Endothelial cell of umbilical vein (primary cell): ENCODE measurements at regions not wholly inside any gene's neighbourhood (a gene's known extent, or its start where the extent isn't known, plus 50 kb on each side); places are given as distances from the start of the nearest gene placed in this dataset.

Experiments
- BruUV-seq: library from RNA; stranded (reverse); fragments of 400-500 nt; replicated peaks from 2 replicates; lab custom pipeline; 2021; lab: Mats Ljungman, UMichigan
- CTCF ChIA-PET: fragments of 300-600, 350-600 bp; sonication (Branson Sonifier 250); formaldehyde crosslinking; loops from one replicate; lab custom pipeline; 2021; ENCODE audit warnings: antibody characterized with exemption, inconsistent platforms; lab: Charles Lee
- POLR2A ChIA-PET: fragments of 300-600, 350-600 bp; sonication (Branson Sonifier 250); formaldehyde crosslinking; loops from one replicate; lab custom pipeline; 2021; ENCODE audit warnings: antibody characterized with exemption, inconsistent platforms; lab: Charles Lee
- DNase-seq: peaks from one replicate; pipeline ENCODE4 v3.0.0-alpha.2; 2011; ENCODE audit warnings: low read depth, low spot score
- FAIRE-seq: peaks from 2 replicates; lab custom pipeline; 2011; peaks lifted over from hg19 to GRCh38; lab: Jason Lieb, UNC
- H2AFZ ChIP-seq: 2 replicates; pipeline ENCODE4 v1.6.0; 2012; ENCODE audit warnings: low read depth, low read length, control low read depth, inconsistent platforms
- H3K27ac ChIP-seq: 2 replicates; pipeline ENCODE4 v1.5.1; 2011; ENCODE audit warnings: low read depth, mild to moderate bottlenecking, control low read depth, low read length, moderate library complexity; ENCODE audit not compliant: insufficient read depth
- H3K27me3 ChIP-seq, 2 experiments: 2 replicates each; pipeline versions ENCODE4 v1.6.0 to v1.6.1; 2011; ENCODE audit warnings: low read length in 2 of 2, mixed read lengths in 1 of 2; ENCODE audit not compliant: control insufficient read depth in 2 of 2, insufficient read depth in 2 of 2
- H3K36me3 ChIP-seq, 2 experiments: 2 replicates in 1 of 2; 3 replicates in 1 of 2; pipeline ENCODE4 v1.5.1; 2011; ENCODE audit warnings: low read length in 2 of 2, mild to moderate bottlenecking in 1 of 2, moderate library complexity in 1 of 2; ENCODE audit not compliant: control insufficient read depth in 2 of 2, insufficient read depth in 2 of 2; ENCODE audit errors: extremely low read depth in 1 of 2
- H3K4me1 ChIP-seq: 3 replicates; pipeline ENCODE4 v1.5.1; 2011; ENCODE audit warnings: mild to moderate bottlenecking, low read length; ENCODE audit not compliant: control insufficient read depth, insufficient read depth; ENCODE audit errors: extremely low read depth
- H3K4me2 ChIP-seq: 2 replicates; pipeline ENCODE4 v1.6.1; 2011; ENCODE audit warnings: low read length, control low read depth, mixed read lengths; ENCODE audit not compliant: insufficient read depth
- H3K4me3 ChIP-seq, 3 experiments: fragments of 200-600 bp in 1 of 3; sonication (generic), shearing (Covaris generic) in 1 of 3; replicated peaks in 1 of 3; 2 replicates each; pipeline ENCODE4 v1.5.1; 2011 to 2016; ENCODE audit warnings: control low read depth in 3 of 3, low read length in 3 of 3, mild to moderate bottlenecking in 2 of 3, inconsistent platforms in 1 of 3, low read depth in 1 of 3, moderate library complexity in 1 of 3; ENCODE audit not compliant: insufficient read depth in 1 of 3
- H3K79me2 ChIP-seq: 2 replicates; pipeline ENCODE4 v1.6.0; 2012; ENCODE audit warnings: low read length, inconsistent platforms; ENCODE audit not compliant: control insufficient read depth, insufficient read depth
- H3K9ac ChIP-seq: replicated peaks from 2 replicates; pipeline ENCODE3; 2011; ENCODE audit warnings: low read length, control low read depth; ENCODE audit not compliant: insufficient read depth; ENCODE audit errors: extremely low read depth
- H3K9me1 ChIP-seq: replicated peaks from 3 replicates; pipeline ENCODE4 v1.6.0; 2011; ENCODE audit warnings: mild to moderate bottlenecking, low read length; ENCODE audit not compliant: control insufficient read depth, insufficient read depth; ENCODE audit errors: extremely low read depth
- H3K9me3 ChIP-seq: replicated peaks from 2 replicates; pipeline ENCODE4 v1.5.1; 2012; ENCODE audit warnings: low read length, inconsistent platforms; ENCODE audit not compliant: control insufficient read depth, insufficient read depth
- H4K20me1 ChIP-seq: replicated peaks from 2 replicates; pipeline ENCODE3; 2011; ENCODE audit warnings: mild to moderate bottlenecking, low read length; ENCODE audit not compliant: control insufficient read depth, insufficient read depth; ENCODE audit errors: extremely low read depth
- EZH2 ChIP-seq: IDR thresholded peaks from 2 replicates; pipeline ENCODE4 v1.6.1; 2012; ENCODE audit warnings: borderline replicate concordance, low read depth, mild to moderate bottlenecking, moderate library complexity, low read length, inconsistent platforms; ENCODE audit not compliant: severe bottlenecking
- GATA2 ChIP-seq: IDR thresholded peaks from 2 replicates; pipeline ENCODE4 v1.7.0; 2011; ENCODE audit warnings: low read depth, mild to moderate bottlenecking, moderate library complexity, mixed read lengths, low read length; ENCODE audit not compliant: insufficient read length, insufficient read depth
- POLR2A ChIP-seq: IDR thresholded peaks from 2 replicates; pipeline ENCODE4 v1.6.1; 2012; ENCODE audit warnings: low read depth, mild to moderate bottlenecking, control low read depth, low read length
- POLR2AphosphoS5 ChIP-seq: IDR thresholded peaks from 2 replicates; pipeline ENCODE4 v1.6.1; 2012; ENCODE audit warnings: low read depth, mild to moderate bottlenecking, control low read depth, low read length, moderate library complexity; ENCODE audit not compliant: insufficient read depth
- dilution Hi-C: fragments of 300-500 bp; cut with MboI; formaldehyde crosslinking; loops from one replicate; pipeline ENCODE4 v1.15.0; 2019; ENCODE audit warnings: low sequenced_read_pairs; ENCODE audit not compliant: extremely low pct_ligation_motif_present
- intact Hi-C: fragments of 100-400 bp; cut with micrococcal nuclease; formaldehyde crosslinking; loops from one replicate; pipeline ENCODE4 v1.10.0; 2022

- Histone ChIP-seq H3K9me3 (no peaks in the 10 kb centered on the region), H4K20me1 (no peaks in the 10 kb centered on the region), H3K9ac (no peak overlapping the region), H3K27ac (no peak overlapping the region), H3K4me3 (no peak overlapping the region), H3K9me1 (no peaks in the 10 kb centered on the region), H3K79me2 (no peaks in the 10 kb centered on the region), H3K27me3 (no peaks in the 10 kb centered on the region), H3K36me3 (no peaks in the 10 kb centered on the region), H3K4me1 (no peaks in the 10 kb centered on the region), H3K4me2 (no peak overlapping the region), H2AFZ (no peak overlapping the region)
- ChIA-PET POLR2A (no interaction called here), CTCF (no interaction called here)
- no peak for DNase-seq
- no TSS peak for BruUV-seq
- intact Hi-C loops (no loop called here), dilution Hi-C loops (no loop called here)
- no peak for FAIRE-seq
- TF ChIP-seq GATA2 (no peak), POLR2AphosphoS5 (no peak), EZH2 (no peak), POLR2A (no peak)
Measured at GRCh38 chr22:49326558-49326957, 501.1 kb downstream of the BRD1 start.

DNA sequence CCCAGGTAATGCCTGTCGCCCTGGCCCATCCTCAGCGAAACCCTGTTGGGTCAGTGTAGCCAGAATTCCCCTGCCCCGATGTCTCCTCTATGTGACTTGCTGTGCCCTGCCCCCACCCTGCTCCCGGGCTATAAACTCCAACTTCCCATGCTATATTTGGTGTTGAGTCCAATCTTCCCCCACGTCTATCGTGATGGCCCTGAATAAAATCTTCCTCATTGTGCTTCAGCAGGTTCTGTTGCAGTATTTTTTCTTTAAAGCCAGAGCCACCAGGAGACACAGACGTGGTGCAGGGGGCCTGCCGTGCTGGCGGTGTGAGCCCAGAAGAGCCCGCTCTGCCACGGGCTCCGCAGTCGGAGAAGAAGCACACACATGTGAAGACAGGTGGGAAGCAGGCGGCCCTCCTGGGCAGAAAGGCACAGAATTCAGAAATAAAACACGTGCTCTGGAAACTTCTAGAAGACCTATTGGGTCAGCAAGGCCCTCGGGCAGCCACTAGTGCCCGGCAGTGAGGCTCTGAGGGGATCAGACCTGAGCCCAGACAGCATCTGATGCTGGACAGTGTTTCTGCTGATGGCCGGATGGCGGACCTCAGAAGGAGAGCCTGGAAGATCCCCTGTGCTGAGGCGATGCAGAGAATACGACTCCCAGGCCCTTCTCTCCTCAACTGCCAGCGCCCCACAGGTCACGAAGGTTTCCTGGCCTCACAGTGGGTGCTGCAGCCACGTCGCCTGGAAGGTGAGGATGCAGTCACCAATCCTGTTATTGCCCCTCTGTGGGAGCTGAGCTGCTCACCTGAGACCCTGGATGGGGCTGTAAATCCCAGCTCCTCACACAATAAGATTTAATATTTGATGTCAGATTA, 501.9 kb downstream of the BRD1 start:
- dilution Hi-C loops (no loop called here), intact Hi-C loops (no loop called here)
- FAIRE-seq: no peak

More for the DNA sequence above, 501.9 kb downstream of the BRD1 start:
- POLR2A ChIA-PET: no interaction called here
- H4K20me1 ChIP-seq: no peaks in the 10 kb centered on the region
- H2AFZ ChIP-seq: no peak overlapping the region
- no peak overlapping the region for H3K9ac ChIP-seq
- H3K9me1 ChIP-seq: no peaks in the 10 kb centered on the region
- no peak overlapping the region for H3K4me2 ChIP-seq
- CTCF ChIA-PET: no interaction called here
- no peaks in the 10 kb centered on the region for H3K27me3 ChIP-seq
- TF ChIP-seq POLR2AphosphoS5 (no peak), POLR2A (no peak), GATA2 (no peak), EZH2 (no peak)
- no peak overlapping the region for H3K4me3 ChIP-seq
- DNase-seq: no peak
- no peaks in the 10 kb centered on the region for H3K36me3 ChIP-seq
- no TSS peak for BruUV-seq
- no peak overlapping the region for H3K27ac ChIP-seq
- H3K9me3 ChIP-seq: no peaks in the 10 kb centered on the region
- H3K4me1 ChIP-seq: no peaks in the 10 kb centered on the region
- H3K79me2 ChIP-seq: no peaks in the 10 kb centered on the region
